K562 (cell line): ENCODE measurements at regions not wholly inside any gene's neighbourhood (a gene's known extent, or its start where the extent isn't known, plus 50 kb on each side); places are given as distances from the start of the nearest gene placed in this dataset.

Source experiments
- HLTF ChIP-seq: fragments of 450-650 bp; IDR thresholded peaks from 2 replicates; pipeline ENCODE4 v1.6.1; 2016
- MAFG ChIP-seq: fragments of 450-650 bp; conservative IDR thresholded peaks from 2 replicates; pipeline ENCODE4 v1.6.1; 2016; ENCODE audit warnings: missing genetic modification characterization, missing compliant biosample characterization
- NFRKB ChIP-seq: fragments of 450-650 bp; IDR thresholded peaks from 2 replicates; pipeline ENCODE4 v1.6.1; 2016; ENCODE audit warnings: low read depth
- RFX7 ChIP-seq: fragments of 250-450 bp; sonication (Bioruptor Pico); IDR thresholded peaks from 2 replicates; pipeline ENCODE4 v1.5.1; 2021; ENCODE audit warnings: mild to moderate bottlenecking
- TFAP4 ChIP-seq: sonication (generic); formaldehyde crosslinking; IDR thresholded peaks from 2 replicates; pipeline ENCODE4 v1.8.0; 2022; ENCODE audit warnings: missing genetic modification reagents, mild to moderate bottlenecking, moderate library complexity, borderline replicate concordance
- TRIM24 ChIP-seq, 2 experiments: fragments of 450-650 bp; IDR thresholded peaks; 2 replicates each; pipeline ENCODE4 v1.6.1; 2016
- ZNF277 ChIP-seq: fragments of 250-450 bp; sonication (Bioruptor Pico); IDR thresholded peaks from 2 replicates; pipeline ENCODE4 v1.8.0; 2022; ENCODE audit warnings: inconsistent platforms, mild to moderate bottlenecking, moderate library complexity, borderline replicate concordance
- ZNF408 ChIP-seq: fragments of 250-450 bp; sonication (Bioruptor Pico); IDR thresholded peaks from 2 replicates; pipeline ENCODE4 v1.4.0; 2020; ENCODE audit warnings: low read depth, mild to moderate bottlenecking, moderate library complexity
- TF ChIP-seq, protein P1 (sequence below): fragments of 250-450 bp; sonication (Bioruptor Pico); IDR thresholded peaks from 2 replicates; pipeline ENCODE4 v1.5.0; 2021; ENCODE audit warnings: mild to moderate bottlenecking, moderate library complexity
- TF ChIP-seq, protein P2 (sequence below): sonication (generic); formaldehyde crosslinking; IDR thresholded peaks from 2 replicates; pipeline ENCODE4 v1.8.0; 2022; ENCODE audit warnings: missing genetic modification reagents, mild to moderate bottlenecking, borderline replicate concordance
- TF ChIP-seq, protein P3 (sequence below): sonication (generic); formaldehyde crosslinking; IDR thresholded peaks from 2 replicates; pipeline ENCODE4 v1.8.1; 2023; ENCODE audit warnings: mild to moderate bottlenecking, missing genetic modification reagents, moderate library complexity

- TF ChIP-seq ZNF277 (CRISPR knock-in tag) (no peak), MAFG (no peak), TRIM24 (IDR thresholded peaks at IDR 0.05) (peak; percentile 93 to 94), NFRKB (no peak), ZNF408 (CRISPR knock-in tag) (no peak), HLTF (no peak), RFX7 (CRISPR knock-in tag) (no peak), TFAP4 (CRISPR knock-in tag) (no peak)
- TF ChIP-seq, protein P1, sequence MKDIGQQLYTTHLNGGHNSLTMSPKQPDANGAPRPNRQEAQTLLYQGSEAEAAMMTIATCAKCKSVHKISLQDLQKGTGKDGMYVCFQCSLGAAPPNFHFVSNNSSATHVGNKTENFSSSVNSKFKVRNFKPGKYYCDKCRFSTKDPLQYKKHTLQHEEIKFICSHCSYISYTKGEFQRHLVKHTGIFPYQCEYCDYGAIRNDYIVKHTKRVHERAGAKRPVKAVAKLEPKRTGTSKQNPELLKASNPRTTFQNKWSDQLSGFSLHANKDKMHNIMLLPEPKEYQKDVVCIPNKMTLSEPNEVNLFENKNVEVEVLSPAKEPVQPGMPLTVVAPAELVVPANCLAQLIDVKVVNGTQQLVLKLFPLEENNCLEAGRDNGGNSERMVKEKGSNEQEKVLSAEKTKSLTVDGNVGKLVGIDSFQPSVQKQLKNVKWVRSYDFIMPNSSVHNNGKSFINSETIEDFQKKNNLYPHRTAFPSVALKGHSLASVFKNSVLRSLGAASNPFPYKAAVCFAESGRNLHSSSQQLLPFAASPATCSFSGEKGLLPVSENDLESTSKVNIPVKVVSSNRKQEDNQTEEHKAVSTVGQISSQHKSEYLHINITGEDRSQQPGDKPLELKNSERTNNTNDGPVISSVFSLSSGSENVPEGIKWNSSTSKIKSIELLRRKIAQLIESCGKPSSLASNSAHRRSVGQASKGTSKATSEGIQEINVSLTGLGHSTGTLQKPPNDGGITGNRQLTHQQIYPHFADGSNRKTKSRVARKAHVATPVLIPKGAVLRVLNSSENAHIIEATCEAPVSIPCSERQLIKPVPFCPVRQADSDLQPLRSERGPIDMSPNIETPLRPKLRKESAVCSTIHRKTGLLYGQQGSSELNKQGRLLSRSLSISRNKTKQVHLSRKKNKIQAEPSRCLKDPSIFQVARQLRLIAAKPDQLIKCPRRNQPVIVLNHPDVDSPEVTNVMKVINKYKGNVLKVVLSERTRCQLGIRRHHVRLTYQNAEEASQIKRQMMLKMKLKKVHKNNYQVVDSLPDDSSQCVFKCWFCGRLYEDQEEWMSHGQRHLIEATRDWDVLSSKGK (CRISPR knock-in tag) = no peak
- TF ChIP-seq, protein P2, sequence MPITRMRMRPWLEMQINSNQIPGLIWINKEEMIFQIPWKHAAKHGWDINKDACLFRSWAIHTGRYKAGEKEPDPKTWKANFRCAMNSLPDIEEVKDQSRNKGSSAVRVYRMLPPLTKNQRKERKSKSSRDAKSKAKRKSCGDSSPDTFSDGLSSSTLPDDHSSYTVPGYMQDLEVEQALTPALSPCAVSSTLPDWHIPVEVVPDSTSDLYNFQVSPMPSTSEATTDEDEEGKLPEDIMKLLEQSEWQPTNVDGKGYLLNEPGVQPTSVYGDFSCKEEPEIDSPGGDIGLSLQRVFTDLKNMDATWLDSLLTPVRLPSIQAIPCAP (CRISPR knock-in tag) = no peak
- TF ChIP-seq, protein P3, sequence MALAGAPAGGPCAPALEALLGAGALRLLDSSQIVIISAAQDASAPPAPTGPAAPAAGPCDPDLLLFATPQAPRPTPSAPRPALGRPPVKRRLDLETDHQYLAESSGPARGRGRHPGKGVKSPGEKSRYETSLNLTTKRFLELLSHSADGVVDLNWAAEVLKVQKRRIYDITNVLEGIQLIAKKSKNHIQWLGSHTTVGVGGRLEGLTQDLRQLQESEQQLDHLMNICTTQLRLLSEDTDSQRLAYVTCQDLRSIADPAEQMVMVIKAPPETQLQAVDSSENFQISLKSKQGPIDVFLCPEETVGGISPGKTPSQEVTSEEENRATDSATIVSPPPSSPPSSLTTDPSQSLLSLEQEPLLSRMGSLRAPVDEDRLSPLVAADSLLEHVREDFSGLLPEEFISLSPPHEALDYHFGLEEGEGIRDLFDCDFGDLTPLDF (CRISPR knock-in tag) = no peak
These were observed 596.6 kb upstream of the CDH5 start (continued) for GRCh38 chr16:65769776-65770438.
